Endothelial cell of umbilical vein (primary cell): ENCODE measurements at regions not wholly inside any gene's neighbourhood (a gene's known extent, or its start where the extent isn't known, plus 50 kb on each side); places are given as distances from the start of the nearest gene placed in this dataset.

Source experiments
- BruUV-seq: library from RNA; stranded (reverse); fragments of 400-500 nt; replicated peaks from 2 replicates; lab custom pipeline; 2021; lab: Mats Ljungman, UMichigan
- CTCF ChIA-PET: fragments of 300-600, 350-600 bp; sonication (Branson Sonifier 250); formaldehyde crosslinking; loops from one replicate; lab custom pipeline; 2021; ENCODE audit warnings: antibody characterized with exemption, inconsistent platforms; lab: Charles Lee
- POLR2A ChIA-PET: fragments of 300-600, 350-600 bp; sonication (Branson Sonifier 250); formaldehyde crosslinking; loops from one replicate; lab custom pipeline; 2021; ENCODE audit warnings: antibody characterized with exemption, inconsistent platforms; lab: Charles Lee
- DNase-seq: peaks from one replicate; pipeline ENCODE4 v3.0.0-alpha.2; 2011; ENCODE audit warnings: low read depth, low spot score
- FAIRE-seq: peaks from 2 replicates; lab custom pipeline; 2011; peaks lifted over from hg19 to GRCh38; lab: Jason Lieb, UNC
- H2AFZ ChIP-seq: 2 replicates; pipeline ENCODE4 v1.6.0; 2012; ENCODE audit warnings: low read depth, low read length, control low read depth, inconsistent platforms
- H3K27ac ChIP-seq: 2 replicates; pipeline ENCODE4 v1.5.1; 2011; ENCODE audit warnings: low read depth, mild to moderate bottlenecking, control low read depth, low read length, moderate library complexity; ENCODE audit not compliant: insufficient read depth
- H3K27me3 ChIP-seq, 2 experiments: 2 replicates each; pipeline versions ENCODE4 v1.6.0 to v1.6.1; 2011; ENCODE audit warnings: low read length in 2 of 2, mixed read lengths in 1 of 2; ENCODE audit not compliant: control insufficient read depth in 2 of 2, insufficient read depth in 2 of 2
- H3K36me3 ChIP-seq, 2 experiments: 2 replicates in 1 of 2; 3 replicates in 1 of 2; pipeline ENCODE4 v1.5.1; 2011; ENCODE audit warnings: low read length in 2 of 2, mild to moderate bottlenecking in 1 of 2, moderate library complexity in 1 of 2; ENCODE audit not compliant: control insufficient read depth in 2 of 2, insufficient read depth in 2 of 2; ENCODE audit errors: extremely low read depth in 1 of 2
- H3K4me1 ChIP-seq: 3 replicates; pipeline ENCODE4 v1.5.1; 2011; ENCODE audit warnings: mild to moderate bottlenecking, low read length; ENCODE audit not compliant: control insufficient read depth, insufficient read depth; ENCODE audit errors: extremely low read depth
- H3K4me2 ChIP-seq: 2 replicates; pipeline ENCODE4 v1.6.1; 2011; ENCODE audit warnings: low read length, control low read depth, mixed read lengths; ENCODE audit not compliant: insufficient read depth
- H3K4me3 ChIP-seq, 3 experiments: fragments of 200-600 bp in 1 of 3; sonication (generic), shearing (Covaris generic) in 1 of 3; replicated peaks in 1 of 3; 2 replicates each; pipeline ENCODE4 v1.5.1; 2011 to 2016; ENCODE audit warnings: control low read depth in 3 of 3, low read length in 3 of 3, mild to moderate bottlenecking in 2 of 3, inconsistent platforms in 1 of 3, low read depth in 1 of 3, moderate library complexity in 1 of 3; ENCODE audit not compliant: insufficient read depth in 1 of 3
- H3K79me2 ChIP-seq: 2 replicates; pipeline ENCODE4 v1.6.0; 2012; ENCODE audit warnings: low read length, inconsistent platforms; ENCODE audit not compliant: control insufficient read depth, insufficient read depth
- H3K9ac ChIP-seq: replicated peaks from 2 replicates; pipeline ENCODE3; 2011; ENCODE audit warnings: low read length, control low read depth; ENCODE audit not compliant: insufficient read depth; ENCODE audit errors: extremely low read depth
- H3K9me1 ChIP-seq: replicated peaks from 3 replicates; pipeline ENCODE4 v1.6.0; 2011; ENCODE audit warnings: mild to moderate bottlenecking, low read length; ENCODE audit not compliant: control insufficient read depth, insufficient read depth; ENCODE audit errors: extremely low read depth
- H3K9me3 ChIP-seq: replicated peaks from 2 replicates; pipeline ENCODE4 v1.5.1; 2012; ENCODE audit warnings: low read length, inconsistent platforms; ENCODE audit not compliant: control insufficient read depth, insufficient read depth
- H4K20me1 ChIP-seq: replicated peaks from 2 replicates; pipeline ENCODE3; 2011; ENCODE audit warnings: mild to moderate bottlenecking, low read length; ENCODE audit not compliant: control insufficient read depth, insufficient read depth; ENCODE audit errors: extremely low read depth
- CTCF ChIP-seq, 2 donors: IDR thresholded peaks; 1 replicate in 1 of 2; 2 replicates in 1 of 2; pipeline ENCODE4 v1.5.1; 2011; ENCODE audit warnings: low read length in 2 of 2, mild to moderate bottlenecking in 2 of 2, moderate library complexity in 2 of 2, control low read depth in 1 of 2, inconsistent platforms in 1 of 2, low read depth in 1 of 2; ENCODE audit not compliant: insufficient read depth in 1 of 2; ENCODE audit errors: extremely low read depth in 1 of 2
- EZH2 ChIP-seq: IDR thresholded peaks from 2 replicates; pipeline ENCODE4 v1.6.1; 2012; ENCODE audit warnings: borderline replicate concordance, low read depth, mild to moderate bottlenecking, moderate library complexity, low read length, inconsistent platforms; ENCODE audit not compliant: severe bottlenecking
- FOS ChIP-seq: IDR thresholded peaks from 2 replicates; pipeline ENCODE4 v1.6.1; 2011; ENCODE audit warnings: mild to moderate bottlenecking, low read length, moderate library complexity, borderline replicate concordance; ENCODE audit not compliant: insufficient read depth
- GATA2 ChIP-seq: IDR thresholded peaks from 2 replicates; pipeline ENCODE4 v1.7.0; 2011; ENCODE audit warnings: low read depth, mild to moderate bottlenecking, moderate library complexity, mixed read lengths, low read length; ENCODE audit not compliant: insufficient read length, insufficient read depth
- MAX ChIP-seq: IDR thresholded peaks from 2 replicates; pipeline ENCODE4 v1.6.1; 2011; ENCODE audit not compliant: insufficient read depth, insufficient read length
- MYC ChIP-seq: IDR thresholded peaks from one replicate; pipeline ENCODE4 v1.6.1; 2011; ENCODE audit warnings: mild to moderate bottlenecking, low read depth, low read length
- POLR2AphosphoS5 ChIP-seq: IDR thresholded peaks from 2 replicates; pipeline ENCODE4 v1.6.1; 2012; ENCODE audit warnings: low read depth, mild to moderate bottlenecking, control low read depth, low read length, moderate library complexity; ENCODE audit not compliant: insufficient read depth
- dilution Hi-C: fragments of 300-500 bp; cut with MboI; formaldehyde crosslinking; loops from one replicate; pipeline ENCODE4 v1.15.0; 2019; ENCODE audit warnings: low sequenced_read_pairs; ENCODE audit not compliant: extremely low pct_ligation_motif_present
- intact Hi-C: fragments of 100-400 bp; cut with micrococcal nuclease; formaldehyde crosslinking; loops from one replicate; pipeline ENCODE4 v1.10.0; 2022

GRCh38 chr5:68746643-68747420 lies 347.0 kb upstream of the SLC30A5 start:
- FAIRE-seq: no peak
- H3K27ac ChIP-seq: no peak overlapping the region
- no peak overlapping the region for H3K9ac ChIP-seq
- intact Hi-C loops (no loop called here), dilution Hi-C loops (no loop called here)
- no peaks in the 10 kb centered on the region for H3K36me3 ChIP-seq
- POLR2A ChIA-PET: no interaction called here
- no peak for DNase-seq
- H3K79me2 ChIP-seq: no peaks in the 10 kb centered on the region
- TF ChIP-seq GATA2: no peak
- no peak for TF ChIP-seq FOS
- TF ChIP-seq EZH2: no peak
- no peak for TF ChIP-seq MAX
- no peaks in the 10 kb centered on the region for H3K27me3 ChIP-seq
- H3K4me3 ChIP-seq: no peak overlapping the region
- no peaks in the 10 kb centered on the region for H3K9me3 ChIP-seq
- no peaks in the 10 kb centered on the region for H3K4me1 ChIP-seq
- no peaks in the 10 kb centered on the region for H4K20me1 ChIP-seq
- H2AFZ ChIP-seq: no peak overlapping the region
- H3K9me1 ChIP-seq: no peaks in the 10 kb centered on the region
- no peak overlapping the region for H3K4me2 ChIP-seq
- CTCF ChIA-PET: no interaction called here
- BruUV-seq: no TSS peak

- no peak overlapping the region for H3K27ac ChIP-seq
- TF ChIP-seq CTCF (IDR thresholded peaks at IDR 0.05; ENCODE audit: extremely low read depth in 1 of 2, insufficient read depth in 1 of 2, low read depth in 1 of 2, low read length in 2 of 2) (no peak), EZH2 (no peak), POLR2AphosphoS5 (no peak), FOS (no peak), MYC (no peak)
Observed at GRCh38 chr5:68747521-68747920, 346.3 kb upstream of the SLC30A5 start.

More at GRCh38 chr5:68747521-68747920, 346.3 kb upstream of the SLC30A5 start:
- H3K9me1 ChIP-seq: no peaks in the 10 kb centered on the region
- H3K9ac ChIP-seq: no peak overlapping the region
- ChIA-PET CTCF (no interaction called here), POLR2A (no interaction called here)
- FAIRE-seq (no peak), DNase-seq (no peak)
- no peaks in the 10 kb centered on the region for H3K36me3 ChIP-seq
- H3K79me2 ChIP-seq: no peaks in the 10 kb centered on the region
- dilution Hi-C loops (no loop called here), intact Hi-C loops (no loop called here)
- BruUV-seq: no TSS peak
- H3K9me3 ChIP-seq: no peaks in the 10 kb centered on the region
- no peak overlapping the region for H3K4me3 ChIP-seq
- no peak overlapping the region for H2AFZ ChIP-seq
- no peak overlapping the region for H3K4me2 ChIP-seq
- H3K27me3 ChIP-seq: no peaks in the 10 kb centered on the region
- no peaks in the 10 kb centered on the region for H3K4me1 ChIP-seq
- H4K20me1 ChIP-seq: no peaks in the 10 kb centered on the region
